Loucy (cell line): ENCODE measurements at regions not wholly inside any gene's neighbourhood (a gene's known extent, or its start where the extent isn't known, plus 50 kb on each side); places are given as distances from the start of the nearest gene placed in this dataset.

ENCODE experiments used
- CTCF ChIP-seq: fragments of 200-600 bp; sonication (generic); conservative IDR thresholded peaks from 2 replicates; pipeline ENCODE4 v1.5.1; 2014; ENCODE audit warnings: mild to moderate bottlenecking, antibody characterized with exemption, low read length
- EZH2phosphoT487 ChIP-seq: fragments of 200-600 bp; IDR thresholded peaks from 2 replicates; pipeline ENCODE4 v1.6.1; 2018; ENCODE audit warnings: antibody characterized with exemption, mild to moderate bottlenecking, moderate library complexity, borderline replicate concordance

- TF ChIP-seq CTCF, result no peak
- TF ChIP-seq EZH2phosphoT487, result no peak
Measured at GRCh38 chr7:25832929-25833328, 319.1 kb upstream of the NFE2L3 start.
